Caco-2 (cell line): ENCODE measurements at regions not wholly inside any gene's neighbourhood (a gene's known extent, or its start where the extent isn't known, plus 50 kb on each side); places are given as distances from the start of the nearest gene placed in this dataset.

Experiments
- BruUV-seq: library from RNA; stranded (reverse); fragments of 400-500 nt; replicated peaks from 2 replicates; lab custom pipeline; 2021; lab: Mats Ljungman, UMichigan
- CTCF ChIA-PET: fragments of 300-600 bp; sonication (Branson Sonifier 250); formaldehyde crosslinking; loops from one replicate; lab custom pipeline; 2022; ENCODE audit warnings: antibody characterized with exemption; lab: Charles Lee
- POLR2A ChIA-PET: fragments of 300-600 bp; sonication (Branson Sonifier 250); formaldehyde crosslinking; loops from one replicate; lab custom pipeline; 2022; ENCODE audit warnings: antibody characterized with exemption; lab: Charles Lee
- DNase-seq, 2 experiments: peaks; one replicate each; pipeline versions ENCODE4 v3.0.0 to v3.0.0-alpha.2; 2020 to 2022
- H3K27me3 ChIP-seq: replicated peaks from 2 replicates; pipeline ENCODE4 v1.6.0; 2011; ENCODE audit warnings: low read length; ENCODE audit not compliant: control insufficient read depth, insufficient read depth
- H3K36me3 ChIP-seq: 2 replicates; pipeline ENCODE4 v1.5.1; 2011; ENCODE audit warnings: low read length; ENCODE audit not compliant: control insufficient read depth, insufficient read depth
- H3K4me1 ChIP-seq: fragments of 250-450 bp; sonication (Bioruptor Pico); 2 replicates; pipeline ENCODE4 v1.5.1; 2020; ENCODE audit warnings: mild to moderate bottlenecking
- H3K4me3 ChIP-seq: 2 replicates; pipeline ENCODE4 v1.5.1; 2011; ENCODE audit warnings: low read depth, mild to moderate bottlenecking, control low read depth, low read length
- H3K9me3 ChIP-seq: fragments of 250-450 bp; sonication (Bioruptor Pico); 2 replicates; pipeline ENCODE4 v1.5.1; 2020; ENCODE audit warnings: mild to moderate bottlenecking, moderate library complexity
- H3K27ac Mint-ChIP-seq: one replicate; pipeline ENCODE4 v1.8.0; 2022; ENCODE audit warnings: mixed read lengths; ENCODE audit not compliant: unreplicated experiment
- H3K27me3 Mint-ChIP-seq: one replicate; pipeline ENCODE4 v1.8.0; 2022; ENCODE audit warnings: mixed read lengths; ENCODE audit not compliant: insufficient read depth, unreplicated experiment
- H3K36me3 Mint-ChIP-seq: one replicate; pipeline ENCODE4 v1.8.0; 2022; ENCODE audit warnings: mild to moderate bottlenecking, mixed read lengths; ENCODE audit not compliant: insufficient read depth, unreplicated experiment
- H3K4me1 Mint-ChIP-seq: one replicate; pipeline ENCODE4 v1.8.0; 2022; ENCODE audit warnings: low read depth, mixed read lengths; ENCODE audit not compliant: unreplicated experiment
- H3K4me3 Mint-ChIP-seq: one replicate; pipeline ENCODE4 v1.8.0; 2022; ENCODE audit warnings: mild to moderate bottlenecking, moderate library complexity, mixed read lengths; ENCODE audit not compliant: unreplicated experiment
- H3K9me3 Mint-ChIP-seq: one replicate; pipeline ENCODE4 v1.8.0; 2022; ENCODE audit warnings: mixed read lengths; ENCODE audit not compliant: unreplicated experiment
- intact Hi-C: fragments of 100-400 bp; cut with micrococcal nuclease; formaldehyde crosslinking; loops from one replicate; pipeline ENCODE4 v1.10.0; 2022; ENCODE audit not compliant: unreplicated experiment
- TF ChIP-seq, protein P1 (sequence below), 2 experiments: fragments of 200-600 bp in 1 of 2; IDR thresholded peaks; 1 replicate in 1 of 2; 2 replicates in 1 of 2; pipeline versions ENCODE4 v1.5.1 to v1.8.0; 2011 to 2022; ENCODE audit warnings: antibody characterized with exemption in 1 of 2, control low read depth in 1 of 2, inconsistent platforms in 1 of 2, low read depth in 1 of 2, low read length in 1 of 2, mild to moderate bottlenecking in 1 of 2, moderate library complexity in 1 of 2; ENCODE audit not compliant: insufficient read depth in 1 of 2, severe bottlenecking in 1 of 2, unreplicated experiment in 1 of 2

DNA sequence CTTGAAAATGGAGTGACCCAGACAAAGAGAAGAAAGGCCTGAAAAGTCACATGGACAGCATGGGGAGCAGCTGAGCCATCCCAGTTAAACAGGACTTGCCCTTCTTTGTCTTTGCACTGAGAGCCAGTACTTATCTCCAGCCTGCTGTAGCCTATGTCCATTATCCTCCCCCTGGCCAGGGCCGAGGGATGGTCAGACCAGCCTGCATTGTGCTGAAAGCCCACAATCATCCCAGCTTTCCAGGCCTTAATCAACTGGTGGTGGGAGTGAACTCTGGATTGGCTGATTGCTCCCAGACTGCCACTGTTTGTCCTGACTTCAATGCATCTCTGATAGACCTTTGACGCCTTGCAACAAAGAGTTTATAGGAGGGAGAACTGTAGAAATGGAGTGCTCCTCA, 453.1 kb downstream of the EPHA5 start:
- no TSS peak for BruUV-seq
- no peak for DNase-seq
- H3K27ac Mint-ChIP-seq: no peak overlapping the region
- ChIA-PET POLR2A (no interaction called here), CTCF (no interaction called here)
- H3K27me3 ChIP-seq: no peaks in the 10 kb centered on the region
- no peaks in the 10 kb centered on the region for H3K9me3 ChIP-seq
- no peaks in the 10 kb centered on the region for H3K27me3 Mint-ChIP-seq
- H3K36me3 Mint-ChIP-seq: no peaks in the 10 kb centered on the region
- H3K4me1 Mint-ChIP-seq: no peaks in the 10 kb centered on the region
- H3K9me3 Mint-ChIP-seq: no peaks in the 10 kb centered on the region
- TF ChIP-seq, protein P1, sequence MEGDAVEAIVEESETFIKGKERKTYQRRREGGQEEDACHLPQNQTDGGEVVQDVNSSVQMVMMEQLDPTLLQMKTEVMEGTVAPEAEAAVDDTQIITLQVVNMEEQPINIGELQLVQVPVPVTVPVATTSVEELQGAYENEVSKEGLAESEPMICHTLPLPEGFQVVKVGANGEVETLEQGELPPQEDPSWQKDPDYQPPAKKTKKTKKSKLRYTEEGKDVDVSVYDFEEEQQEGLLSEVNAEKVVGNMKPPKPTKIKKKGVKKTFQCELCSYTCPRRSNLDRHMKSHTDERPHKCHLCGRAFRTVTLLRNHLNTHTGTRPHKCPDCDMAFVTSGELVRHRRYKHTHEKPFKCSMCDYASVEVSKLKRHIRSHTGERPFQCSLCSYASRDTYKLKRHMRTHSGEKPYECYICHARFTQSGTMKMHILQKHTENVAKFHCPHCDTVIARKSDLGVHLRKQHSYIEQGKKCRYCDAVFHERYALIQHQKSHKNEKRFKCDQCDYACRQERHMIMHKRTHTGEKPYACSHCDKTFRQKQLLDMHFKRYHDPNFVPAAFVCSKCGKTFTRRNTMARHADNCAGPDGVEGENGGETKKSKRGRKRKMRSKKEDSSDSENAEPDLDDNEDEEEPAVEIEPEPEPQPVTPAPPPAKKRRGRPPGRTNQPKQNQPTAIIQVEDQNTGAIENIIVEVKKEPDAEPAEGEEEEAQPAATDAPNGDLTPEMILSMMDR (IDR thresholded peaks at IDR 0.05; ENCODE audit: insufficient read depth in 1 of 2, low read depth in 1 of 2, low read length in 1 of 2, severe bottlenecking in 1 of 2, unreplicated experiment in 1 of 2): no peak
- no peak overlapping the region for H3K4me3 Mint-ChIP-seq
- intact Hi-C loops: no loop called here
- H3K4me1 ChIP-seq: no peaks in the 10 kb centered on the region
- no peaks in the 10 kb centered on the region for H3K36me3 ChIP-seq
- no peak overlapping the region for H3K4me3 ChIP-seq

DNA sequence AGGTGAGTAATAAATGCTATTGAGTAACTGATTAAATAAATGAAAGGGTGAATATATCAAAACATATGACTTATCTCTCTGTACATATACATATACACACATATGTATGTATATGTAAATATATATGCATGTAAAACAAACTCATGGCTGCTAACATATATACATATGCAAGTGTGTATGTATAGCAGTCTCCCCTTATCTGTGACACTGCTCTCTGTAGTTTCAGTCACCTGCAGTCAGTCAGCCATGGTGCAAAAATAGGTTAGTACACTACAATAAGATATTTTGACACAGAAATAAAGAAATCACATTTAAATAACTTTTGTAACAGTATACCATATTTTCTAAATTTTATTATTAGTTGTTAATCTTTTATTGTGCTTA, 467.4 kb downstream of the EPHA5 start:
- ChIA-PET POLR2A (no interaction called here), CTCF (no interaction called here)
- BruUV-seq: no TSS peak
- Histone ChIP-seq H3K9me3 (no peaks in the 10 kb centered on the region), H3K27me3 (no peaks in the 10 kb centered on the region), H3K4me3 (no peak overlapping the region), H3K4me1 (no peaks in the 10 kb centered on the region), H3K36me3 (no peaks in the 10 kb centered on the region)
- Mint-ChIP-seq H3K4me3 (no peak overlapping the region), H3K36me3 (no peaks in the 10 kb centered on the region), H3K9me3 (no peaks in the 10 kb centered on the region), H3K27ac (no peak overlapping the region), H3K27me3 (no peaks in the 10 kb centered on the region), H3K4me1 (no peaks in the 10 kb centered on the region)
- intact Hi-C loops: no loop called here
- TF ChIP-seq, protein P1 (IDR thresholded peaks at IDR 0.05; ENCODE audit: insufficient read depth in 1 of 2, low read depth in 1 of 2, low read length in 1 of 2, severe bottlenecking in 1 of 2, unreplicated experiment in 1 of 2): no peak
- no peak for DNase-seq

DNA sequence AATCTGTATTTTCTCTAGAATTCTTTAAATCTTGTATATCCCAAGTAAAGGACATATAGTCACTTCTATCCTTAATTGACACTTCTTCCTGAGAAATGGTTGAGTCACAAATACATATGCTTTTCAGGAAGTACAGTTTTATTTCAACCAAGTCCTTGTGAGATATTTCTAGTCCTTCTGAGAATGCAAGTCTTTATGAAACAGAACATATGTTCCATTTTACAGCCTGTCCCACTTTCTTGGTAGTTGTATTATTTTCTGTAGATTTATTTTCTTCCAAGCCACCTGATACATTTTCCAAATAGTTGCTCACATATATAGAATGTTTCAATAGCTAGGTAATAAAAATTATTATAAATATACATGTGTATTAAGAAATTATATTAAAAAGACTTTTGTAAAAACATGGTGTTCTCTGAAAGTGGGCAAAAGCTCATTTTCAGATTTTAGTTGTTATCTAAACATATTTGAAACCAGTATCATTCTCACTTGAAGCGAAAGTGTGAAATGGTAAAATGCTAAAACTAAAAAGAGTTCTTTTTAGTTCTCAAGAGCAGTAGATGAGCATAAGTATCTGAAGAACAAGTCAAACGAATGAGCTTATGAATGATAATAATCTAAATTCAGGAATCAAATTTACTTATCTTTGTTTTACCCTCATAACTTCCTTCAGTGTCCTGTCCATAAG, 468.0 kb downstream of the EPHA5 start:
- CTCF ChIA-PET: no interaction called here
- H3K27me3 Mint-ChIP-seq: no peaks in the 10 kb centered on the region
- H3K4me1 Mint-ChIP-seq: no peaks in the 10 kb centered on the region
- no peaks in the 10 kb centered on the region for H3K27me3 ChIP-seq
- H3K4me3 ChIP-seq: no peak overlapping the region
- TF ChIP-seq, protein P1 (IDR thresholded peaks at IDR 0.05; ENCODE audit: insufficient read depth in 1 of 2, low read depth in 1 of 2, low read length in 1 of 2, severe bottlenecking in 1 of 2, unreplicated experiment in 1 of 2): no peak
- no peaks in the 10 kb centered on the region for H3K36me3 Mint-ChIP-seq
- no peaks in the 10 kb centered on the region for H3K9me3 Mint-ChIP-seq
- H3K9me3 ChIP-seq: no peaks in the 10 kb centered on the region
- no peaks in the 10 kb centered on the region for H3K4me1 ChIP-seq
- intact Hi-C loops: no loop called here
- no peaks in the 10 kb centered on the region for H3K36me3 ChIP-seq
- no peak for DNase-seq
- H3K27ac Mint-ChIP-seq: no peak overlapping the region
- POLR2A ChIA-PET: no interaction called here
- H3K4me3 Mint-ChIP-seq: no peak overlapping the region
- no TSS peak for BruUV-seq
